Kidney tubule cell (primary cell): ENCODE measurements at regions not wholly inside any gene's neighbourhood (a gene's known extent, or its start where the extent isn't known, plus 50 kb on each side); places are given as distances from the start of the nearest gene placed in this dataset.
"Not testable (repeated sequence)": the region's sequence is repeated elsewhere in the genome, so short reads cannot be mapped to it uniquely, and the experiment has no call there.

Experiments
- DNase-seq: peaks from one replicate; pipeline ENCODE4 v3.0.0-alpha.2; 2018; ENCODE audit warnings: low spot score

- no peak for DNase-seq
These were observed 57.6 kb upstream of the FAM171A1 start for GRCh38 chr10:15428681-15429080.

- peak; percentile 56 for DNase-seq
These were observed 56.8 kb upstream of the FAM171A1 start for GRCh38 chr10:15427843-15428414.

- DNase-seq: no peak
These were observed 55.5 kb upstream of the FAM171A1 start for GRCh38 chr10:15426558-15426957.

DNA sequence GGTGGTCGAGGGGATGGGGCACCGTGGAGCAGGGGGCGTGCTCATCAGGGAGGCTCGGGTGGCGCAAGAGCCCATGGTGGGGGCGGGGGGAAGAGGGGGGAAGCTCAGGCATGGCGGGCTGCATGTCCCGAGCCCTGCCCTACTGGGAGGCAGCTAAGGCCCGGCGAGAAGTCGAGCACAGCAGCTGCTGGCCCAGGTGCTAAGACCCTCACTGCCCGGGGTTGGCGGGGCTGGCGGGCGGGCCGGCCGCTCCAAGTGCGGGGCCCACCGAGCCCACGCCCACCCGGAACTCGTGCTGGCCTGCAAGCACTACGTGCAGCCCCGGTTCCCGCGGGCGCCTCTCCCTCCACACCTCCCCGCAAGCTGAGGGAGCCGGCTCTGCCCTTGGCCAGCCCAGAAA is 55.0 kb upstream of the FAM171A1 start:
- no peak for DNase-seq

DNA sequence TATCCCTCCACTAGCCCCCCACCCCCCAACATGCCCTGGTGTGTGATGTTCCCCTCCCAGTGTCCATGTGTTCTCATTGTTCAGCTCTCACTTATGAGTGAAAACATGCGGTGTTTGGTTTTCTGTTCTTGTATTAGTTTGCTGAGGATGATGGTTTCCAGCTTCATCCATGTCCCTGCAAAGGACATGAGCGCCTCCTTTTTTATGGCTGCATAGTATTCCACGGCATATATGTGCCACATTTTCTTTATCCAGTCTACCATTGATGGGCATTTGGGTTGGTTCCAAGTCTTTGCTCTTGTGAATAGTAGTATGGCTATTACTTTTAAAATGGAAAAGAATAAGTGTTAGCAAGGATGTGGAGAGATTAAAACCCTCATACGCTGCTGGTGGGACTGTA is 50.8 kb upstream of the FAM171A1 start:
- not testable (repeated sequence) for DNase-seq
